ENCODE measurements at regions not wholly inside any gene's neighbourhood (a gene's known extent, or its start where the extent isn't known, plus 50 kb on each side); places are given as distances from the start of the nearest gene placed in this dataset.
"Not testable (repeated sequence)": the region's sequence is repeated elsewhere in the genome, so short reads cannot be mapped to it uniquely, and the experiment has no call there.

DNA sequence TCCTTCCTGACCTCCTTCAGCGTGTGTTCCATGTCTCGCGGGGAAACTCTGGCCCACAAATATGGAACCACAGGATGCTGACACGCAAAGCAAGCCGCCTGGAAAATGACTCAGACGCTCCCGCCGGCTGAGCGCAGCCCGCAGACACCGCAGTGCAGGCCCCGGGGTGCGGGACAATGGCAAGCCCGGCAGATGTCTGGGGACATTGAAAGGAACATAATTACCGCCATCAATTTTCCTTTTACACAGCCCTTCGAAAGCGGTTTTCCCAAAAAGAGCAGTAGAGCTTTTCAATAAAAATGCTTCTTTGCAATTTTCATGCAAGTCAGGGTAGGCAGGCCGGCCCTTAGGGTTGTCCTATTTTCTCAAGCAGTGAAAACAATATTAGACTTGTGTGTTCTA is 159.2 kb upstream of the SH3BP4 start:
- Histone ChIP-seq H4K91ac (ENCODE audit: low read length) (no peak overlapping the region), H2BK5ac (ENCODE audit: low read depth, low read length, poor library complexity, severe bottlenecking) (peak overlapping the region; percentile 67), H3K9ac (ENCODE audit: low read length) (no peak overlapping the region), H2BK15ac (ENCODE audit: low read depth, poor library complexity, severe bottlenecking) (no peak overlapping the region), H2AK5ac (ENCODE audit: low read length, severe bottlenecking) (no peak overlapping the region), H3K14ac (ENCODE audit: low read length in 2 of 2) (no peak overlapping the region), H3K4ac (ENCODE audit: low read depth in 1 of 2, low read length in 2 of 2) (no peak overlapping the region), H3K4me3 (ENCODE audit: insufficient read depth in 1 of 2, low read depth in 1 of 2, low read length in 2 of 2) (no peak overlapping the region), H3K18ac (ENCODE audit: low read depth in 1 of 2, low read length in 2 of 2) (peak overlapping the region in 1 of 2 experiments; percentile 29), H3K9me3 (ENCODE audit: control insufficient read depth, low read length) (no peaks in the 10 kb centered on the region), H2BK12ac (ENCODE audit: low read length in 2 of 2) (peak overlapping the region in 1 of 2 experiments; percentile 45), H3K36me3 (ENCODE audit: control insufficient read depth in 1 of 2, insufficient read depth in 2 of 2, low read depth in 1 of 2, low read length in 2 of 2) (no peaks in the 10 kb centered on the region), H3K27ac (ENCODE audit: low read length, poor library complexity, severe bottlenecking) (peak overlapping the region; percentile 90), H3K4me2 (ENCODE audit: low read length, poor library complexity, severe bottlenecking) (peak overlapping the region; percentile 33), H3K4me1 (ENCODE audit: control insufficient read depth, insufficient read depth, low read depth, low read length) (peaks cover 14% of the 10 kb centered on the region), H2AFZ (ENCODE audit: low read depth, low read length) (peak overlapping the region; percentile 16), H3K27me3 (ENCODE audit: control insufficient read depth in 1 of 2, insufficient read depth in 1 of 2, low read length in 2 of 2) (peaks cover 0 to 13% of the 10 kb centered on the region in 2 experiments), H3K23ac (ENCODE audit: low read length in 2 of 2) (no peak overlapping the region), H2BK120ac (ENCODE audit: low read depth, low read length) (no peak overlapping the region), H3K79me1 (replicated peaks; ENCODE audit: low read length, poor library complexity, severe bottlenecking) (no peaks in the 10 kb centered on the region), H4K8ac (ENCODE audit: low read length) (no peak overlapping the region)
- peak; percentile 91 for DNase-seq
- WGBS = 51% methylated on average over 18 of the region's 18 CpGs

DNA sequence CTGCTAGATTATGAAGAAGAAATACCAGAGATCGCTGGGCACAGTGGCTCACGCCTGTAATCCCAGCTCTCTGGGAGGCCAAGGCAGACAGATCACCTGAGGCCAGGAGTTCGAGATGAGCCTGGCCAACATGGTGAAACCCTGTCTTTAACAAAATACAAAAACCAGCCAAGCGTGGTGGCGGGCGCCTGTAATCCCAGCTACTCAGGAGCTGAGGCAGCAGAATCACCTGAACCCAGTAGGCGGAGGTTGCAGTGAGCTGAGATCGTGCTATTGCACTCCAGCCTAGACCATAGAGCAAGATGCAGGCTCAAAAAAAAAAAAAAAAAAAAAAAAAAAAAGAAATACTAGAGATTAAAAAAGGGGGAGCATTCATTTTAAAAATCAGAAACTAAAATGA is 159.7 kb upstream of the SH3BP4 start:
- not testable (repeated sequence) for H2BK5ac ChIP-seq (ENCODE audit: low read depth, low read length, poor library complexity, severe bottlenecking); DNase-seq; H3K79me1 ChIP-seq (replicated peaks; ENCODE audit: low read length, poor library complexity, severe bottlenecking); H3K18ac ChIP-seq (ENCODE audit: low read depth in 1 of 2, low read length in 2 of 2); H2BK15ac ChIP-seq (ENCODE audit: low read depth, poor library complexity, severe bottlenecking); H2AFZ ChIP-seq (ENCODE audit: low read depth, low read length); H3K36me3 ChIP-seq (ENCODE audit: control insufficient read depth in 1 of 2, insufficient read depth in 2 of 2, low read depth in 1 of 2, low read length in 2 of 2); H3K4me3 ChIP-seq (ENCODE audit: insufficient read depth in 1 of 2, low read depth in 1 of 2, low read length in 2 of 2); H2AK5ac ChIP-seq (ENCODE audit: low read length, severe bottlenecking); H3K9ac ChIP-seq (ENCODE audit: low read length); H3K4me2 ChIP-seq (ENCODE audit: low read length, poor library complexity, severe bottlenecking); H4K91ac ChIP-seq (ENCODE audit: low read length); H2BK120ac ChIP-seq (ENCODE audit: low read depth, low read length); H3K27me3 ChIP-seq (ENCODE audit: control insufficient read depth in 1 of 2, insufficient read depth in 1 of 2, low read length in 2 of 2); H3K9me3 ChIP-seq (ENCODE audit: control insufficient read depth, low read length); H3K23ac ChIP-seq (ENCODE audit: low read length in 2 of 2); H3K14ac ChIP-seq (ENCODE audit: low read length in 2 of 2)
- Histone ChIP-seq H4K8ac (ENCODE audit: low read length) (peak overlapping the region; percentile 21), H3K4me1 (ENCODE audit: control insufficient read depth, insufficient read depth, low read depth, low read length) (peaks cover 14% of the 10 kb centered on the region), H3K4ac (ENCODE audit: low read depth in 1 of 2, low read length in 2 of 2) (peak overlapping the region in 1 of 2 experiments; percentile 17), H2BK12ac (ENCODE audit: low read length in 2 of 2) (peak overlapping the region in 1 of 2 experiments; percentile 35), H3K27ac (ENCODE audit: low read length, poor library complexity, severe bottlenecking) (peak overlapping the region; percentile 90)
- WGBS = 100% methylated on average over 3 of the region's 8 CpGs

DNA sequence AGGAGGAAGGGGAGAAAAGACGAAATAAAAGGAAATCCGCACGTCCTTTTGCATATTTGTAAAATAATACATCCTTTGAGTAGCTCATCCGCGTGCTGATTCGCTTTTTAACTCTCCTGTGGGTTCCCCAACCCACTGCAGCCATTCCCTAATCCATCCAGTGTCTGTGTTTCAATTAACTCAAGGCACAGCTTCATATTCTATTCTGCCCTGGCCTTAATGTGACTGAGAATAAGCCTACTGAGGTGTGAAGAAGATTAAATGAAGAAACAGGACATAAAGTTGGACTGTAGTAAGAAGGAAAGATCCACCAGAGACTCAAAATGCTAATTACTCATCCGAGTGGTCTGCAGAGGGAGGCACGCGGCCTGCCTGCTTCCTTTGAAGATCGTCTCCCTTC is 161.4 kb upstream of the SH3BP4 start:
- Histone ChIP-seq H2BK12ac (ENCODE audit: low read length in 2 of 2) (no peak overlapping the region), H3K4ac (ENCODE audit: low read depth in 1 of 2, low read length in 2 of 2) (no peak overlapping the region), H3K4me1 (ENCODE audit: control insufficient read depth, insufficient read depth, low read depth, low read length) (peaks cover 12% of the 10 kb centered on the region), H2BK5ac (ENCODE audit: low read depth, low read length, poor library complexity, severe bottlenecking) (no peak overlapping the region), H4K8ac (ENCODE audit: low read length) (no peak overlapping the region), H4K91ac (ENCODE audit: low read length) (no peak overlapping the region), H2BK120ac (ENCODE audit: low read depth, low read length) (no peak overlapping the region), H3K79me1 (replicated peaks; ENCODE audit: low read length, poor library complexity, severe bottlenecking) (no peaks in the 10 kb centered on the region), H2BK15ac (ENCODE audit: low read depth, poor library complexity, severe bottlenecking) (no peak overlapping the region), H3K23ac (ENCODE audit: low read length in 2 of 2) (no peak overlapping the region), H3K9ac (ENCODE audit: low read length) (no peak overlapping the region), H2AFZ (ENCODE audit: low read depth, low read length) (no peak overlapping the region), H3K27me3 (ENCODE audit: control insufficient read depth in 1 of 2, insufficient read depth in 1 of 2, low read length in 2 of 2) (peaks cover 0 to 7% of the 10 kb centered on the region in 2 experiments), H2AK5ac (ENCODE audit: low read length, severe bottlenecking) (no peak overlapping the region), H3K36me3 (ENCODE audit: control insufficient read depth in 1 of 2, insufficient read depth in 2 of 2, low read depth in 1 of 2, low read length in 2 of 2) (no peaks in the 10 kb centered on the region), H3K18ac (ENCODE audit: low read depth in 1 of 2, low read length in 2 of 2) (no peak overlapping the region), H3K4me2 (ENCODE audit: low read length, poor library complexity, severe bottlenecking) (no peak overlapping the region), H3K14ac (ENCODE audit: low read length in 2 of 2) (no peak overlapping the region), H3K9me3 (ENCODE audit: control insufficient read depth, low read length) (peaks cover 1% of the 10 kb centered on the region), H3K27ac (ENCODE audit: low read length, poor library complexity, severe bottlenecking) (no peak overlapping the region), H3K4me3 (ENCODE audit: insufficient read depth in 1 of 2, low read depth in 1 of 2, low read length in 2 of 2) (no peak overlapping the region)
- DNase-seq = no peak
- WGBS = 94% methylated on average over 5 of the region's 10 CpGs

DNA sequence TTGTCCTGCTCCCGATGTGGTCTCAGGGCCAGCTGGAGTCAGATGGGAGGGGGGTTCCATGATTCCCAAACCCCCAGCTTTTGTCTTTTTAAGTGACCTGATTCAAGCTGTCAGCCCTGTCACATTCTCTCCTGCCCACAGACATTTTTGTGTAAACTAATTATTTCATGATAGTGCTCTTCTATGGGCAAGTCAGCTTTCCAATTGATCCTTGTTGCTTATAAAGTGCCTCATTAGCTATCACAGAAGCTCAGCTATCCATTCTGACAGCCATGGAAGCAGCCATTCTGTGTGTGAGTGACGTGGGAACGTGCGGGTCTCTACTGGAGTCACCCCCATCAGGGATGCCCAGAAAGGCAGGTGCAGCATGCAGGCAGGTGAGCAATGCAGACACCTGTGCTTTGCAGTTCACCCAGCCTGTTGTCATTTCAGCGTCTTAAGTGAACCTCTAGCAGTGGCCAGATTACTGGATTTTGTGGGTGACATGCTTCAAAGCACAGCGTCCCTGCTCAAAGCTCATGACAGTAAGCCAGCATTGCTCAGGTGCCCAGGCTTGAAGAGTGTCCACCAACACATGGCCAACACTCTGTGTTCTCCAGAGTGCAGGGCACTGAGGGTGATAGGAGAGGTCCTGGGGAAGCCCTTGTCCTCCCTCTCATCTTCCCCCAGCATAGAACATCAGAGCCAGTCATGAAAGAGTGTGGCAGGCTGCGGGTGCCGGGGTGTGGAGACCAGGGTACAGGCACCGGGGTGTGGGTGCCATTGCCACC is 162.1 kb upstream of the SH3BP4 start:
- Histone ChIP-seq H2BK15ac (ENCODE audit: low read depth, poor library complexity, severe bottlenecking) (no peak overlapping the region), H3K9me3 (ENCODE audit: control insufficient read depth, low read length) (peaks cover 5% of the 10 kb centered on the region), H3K4me2 (ENCODE audit: low read length, poor library complexity, severe bottlenecking) (no peak overlapping the region), H3K27ac (ENCODE audit: low read length, poor library complexity, severe bottlenecking) (no peak overlapping the region), H3K23ac (ENCODE audit: low read length in 2 of 2) (no peak overlapping the region), H2BK5ac (ENCODE audit: low read depth, low read length, poor library complexity, severe bottlenecking) (no peak overlapping the region), H3K18ac (ENCODE audit: low read depth in 1 of 2, low read length in 2 of 2) (no peak overlapping the region), H3K27me3 (ENCODE audit: control insufficient read depth in 1 of 2, insufficient read depth in 1 of 2, low read length in 2 of 2) (peaks cover 0 to 4% of the 10 kb centered on the region in 2 experiments), H3K4me3 (ENCODE audit: insufficient read depth in 1 of 2, low read depth in 1 of 2, low read length in 2 of 2) (no peak overlapping the region), H3K4me1 (ENCODE audit: control insufficient read depth, insufficient read depth, low read depth, low read length) (peaks cover 12% of the 10 kb centered on the region), H3K14ac (ENCODE audit: low read length in 2 of 2) (no peak overlapping the region), H4K8ac (ENCODE audit: low read length) (no peak overlapping the region), H3K9ac (ENCODE audit: low read length) (no peak overlapping the region), H2BK120ac (ENCODE audit: low read depth, low read length) (no peak overlapping the region), H3K4ac (ENCODE audit: low read depth in 1 of 2, low read length in 2 of 2) (no peak overlapping the region), H4K91ac (ENCODE audit: low read length) (no peak overlapping the region), H3K36me3 (ENCODE audit: control insufficient read depth in 1 of 2, insufficient read depth in 2 of 2, low read depth in 1 of 2, low read length in 2 of 2) (no peaks in the 10 kb centered on the region), H2AFZ (ENCODE audit: low read depth, low read length) (no peak overlapping the region), H2AK5ac (ENCODE audit: low read length, severe bottlenecking) (peak overlapping the region; percentile 16), H2BK12ac (ENCODE audit: low read length in 2 of 2) (no peak overlapping the region), H3K79me1 (replicated peaks; ENCODE audit: low read length, poor library complexity, severe bottlenecking) (no peaks in the 10 kb centered on the region)
- 97% methylated on average over 9 of the region's 9 CpGs for WGBS
- DNase-seq = no peak

All from mesenchymal stem cell (in vitro differentiated cells and primary cell).